ENCODE measurements at regions not wholly inside any gene's neighbourhood (a gene's known extent, or its start where the extent isn't known, plus 50 kb on each side); places are given as distances from the start of the nearest gene placed in this dataset.

DNA sequence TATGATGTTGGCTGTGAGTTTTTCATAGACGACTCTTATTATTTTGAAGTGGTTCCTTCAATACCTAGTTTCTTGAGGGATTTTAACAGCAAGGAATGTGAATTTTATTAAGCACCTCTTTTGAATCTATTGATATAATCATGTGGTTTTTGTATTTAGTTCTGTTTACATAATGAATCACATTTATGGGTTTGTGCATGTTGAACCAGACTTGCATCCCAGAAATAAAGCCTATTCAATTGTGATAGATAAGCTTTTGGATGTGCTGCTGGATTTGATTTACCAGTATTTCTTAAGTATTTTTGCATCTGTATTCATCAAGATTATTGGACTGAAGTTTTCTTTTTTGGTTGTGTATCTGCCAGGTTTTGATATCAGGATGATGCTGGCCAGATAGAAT lies 131.6 kb upstream of the SCN7A start:
- Histone ChIP-seq H3K9me2 (ENCODE audit: insufficient read depth) (peaks cover 6% of the 10 kb centered on the region; the same call in 1 of the 2 replicates), H3K27ac (ENCODE audit: low read depth) (no peak overlapping the region), H3K79me2 (replicated peaks; ENCODE audit: insufficient read depth) (no peaks in the 10 kb centered on the region), H3K4me1 (ENCODE audit: insufficient read depth) (0 out of 2 replicates have a peak, but pooled peaks cover 9% of the 10 kb centered on the region), H4K20me1 (replicated peaks; ENCODE audit: insufficient read depth) (no peaks in the 10 kb centered on the region), H2AFZ (no peak overlapping the region), H3K4me3 (no peak overlapping the region), H3K4me2 (no peak overlapping the region), H3K36me3 (ENCODE audit: insufficient read depth) (no peaks in the 10 kb centered on the region), H3F3A (replicated peaks; ENCODE audit: low read depth) (no peaks in the 10 kb centered on the region), H3K27me3 (ENCODE audit: insufficient read depth) (no peaks in the 10 kb centered on the region)
- Mint-ChIP-seq H3K27ac (no peak overlapping the region), H3K27me3 (ENCODE audit: insufficient read depth, low read depth, poor library complexity) (peaks cover 6% of the 10 kb centered on the region), H3K36me3 (ENCODE audit: low read depth) (no peaks in the 10 kb centered on the region; the same call in 2 of the 3 replicates), H3K9me3 (peaks cover 18% of the 10 kb centered on the region; the same call in 2 of the 3 replicates), H3K4me3 (no peak overlapping the region), H3K4me1 (peaks cover 12% of the 10 kb centered on the region)
- TF ChIP-seq ZNF114 (CRISPR knock-in tag; IDR thresholded peaks at IDR 0.05) (no peak), EZH2 (IDR thresholded peaks at IDR 0.05; ENCODE audit: low read depth, unreplicated experiment) (no peak), POLR2AphosphoS5 (IDR thresholded peaks at IDR 0.05; ENCODE audit: low read depth) (no peak), REST (IDR thresholded peaks at IDR 0.05; ENCODE audit: unreplicated experiment) (no peak), CTCF (conservative IDR thresholded peaks at IDR 0.05; ENCODE audit: low read depth in 2 of 2) (no peak), NANOG (IDR thresholded peaks at IDR 0.05; ENCODE audit: borderline replicate concordance) (no peak), EZH2phosphoT487 (IDR thresholded peaks at IDR 0.05; ENCODE audit: unreplicated experiment) (no peak), CREB1 (CRISPR knock-in tag; IDR thresholded peaks at IDR 0.05; ENCODE audit: low read depth) (no peak), STAT1 (IDR thresholded peaks at IDR 0.05; ENCODE audit: unreplicated experiment) (no peak), ZNF331 (CRISPR knock-in tag; IDR thresholded peaks at IDR 0.05; ENCODE audit: low read depth) (no peak), JUNB (IDR thresholded peaks at IDR 0.05; ENCODE audit: unreplicated experiment) (no peak)
- TF ChIP-seq, protein P1, sequence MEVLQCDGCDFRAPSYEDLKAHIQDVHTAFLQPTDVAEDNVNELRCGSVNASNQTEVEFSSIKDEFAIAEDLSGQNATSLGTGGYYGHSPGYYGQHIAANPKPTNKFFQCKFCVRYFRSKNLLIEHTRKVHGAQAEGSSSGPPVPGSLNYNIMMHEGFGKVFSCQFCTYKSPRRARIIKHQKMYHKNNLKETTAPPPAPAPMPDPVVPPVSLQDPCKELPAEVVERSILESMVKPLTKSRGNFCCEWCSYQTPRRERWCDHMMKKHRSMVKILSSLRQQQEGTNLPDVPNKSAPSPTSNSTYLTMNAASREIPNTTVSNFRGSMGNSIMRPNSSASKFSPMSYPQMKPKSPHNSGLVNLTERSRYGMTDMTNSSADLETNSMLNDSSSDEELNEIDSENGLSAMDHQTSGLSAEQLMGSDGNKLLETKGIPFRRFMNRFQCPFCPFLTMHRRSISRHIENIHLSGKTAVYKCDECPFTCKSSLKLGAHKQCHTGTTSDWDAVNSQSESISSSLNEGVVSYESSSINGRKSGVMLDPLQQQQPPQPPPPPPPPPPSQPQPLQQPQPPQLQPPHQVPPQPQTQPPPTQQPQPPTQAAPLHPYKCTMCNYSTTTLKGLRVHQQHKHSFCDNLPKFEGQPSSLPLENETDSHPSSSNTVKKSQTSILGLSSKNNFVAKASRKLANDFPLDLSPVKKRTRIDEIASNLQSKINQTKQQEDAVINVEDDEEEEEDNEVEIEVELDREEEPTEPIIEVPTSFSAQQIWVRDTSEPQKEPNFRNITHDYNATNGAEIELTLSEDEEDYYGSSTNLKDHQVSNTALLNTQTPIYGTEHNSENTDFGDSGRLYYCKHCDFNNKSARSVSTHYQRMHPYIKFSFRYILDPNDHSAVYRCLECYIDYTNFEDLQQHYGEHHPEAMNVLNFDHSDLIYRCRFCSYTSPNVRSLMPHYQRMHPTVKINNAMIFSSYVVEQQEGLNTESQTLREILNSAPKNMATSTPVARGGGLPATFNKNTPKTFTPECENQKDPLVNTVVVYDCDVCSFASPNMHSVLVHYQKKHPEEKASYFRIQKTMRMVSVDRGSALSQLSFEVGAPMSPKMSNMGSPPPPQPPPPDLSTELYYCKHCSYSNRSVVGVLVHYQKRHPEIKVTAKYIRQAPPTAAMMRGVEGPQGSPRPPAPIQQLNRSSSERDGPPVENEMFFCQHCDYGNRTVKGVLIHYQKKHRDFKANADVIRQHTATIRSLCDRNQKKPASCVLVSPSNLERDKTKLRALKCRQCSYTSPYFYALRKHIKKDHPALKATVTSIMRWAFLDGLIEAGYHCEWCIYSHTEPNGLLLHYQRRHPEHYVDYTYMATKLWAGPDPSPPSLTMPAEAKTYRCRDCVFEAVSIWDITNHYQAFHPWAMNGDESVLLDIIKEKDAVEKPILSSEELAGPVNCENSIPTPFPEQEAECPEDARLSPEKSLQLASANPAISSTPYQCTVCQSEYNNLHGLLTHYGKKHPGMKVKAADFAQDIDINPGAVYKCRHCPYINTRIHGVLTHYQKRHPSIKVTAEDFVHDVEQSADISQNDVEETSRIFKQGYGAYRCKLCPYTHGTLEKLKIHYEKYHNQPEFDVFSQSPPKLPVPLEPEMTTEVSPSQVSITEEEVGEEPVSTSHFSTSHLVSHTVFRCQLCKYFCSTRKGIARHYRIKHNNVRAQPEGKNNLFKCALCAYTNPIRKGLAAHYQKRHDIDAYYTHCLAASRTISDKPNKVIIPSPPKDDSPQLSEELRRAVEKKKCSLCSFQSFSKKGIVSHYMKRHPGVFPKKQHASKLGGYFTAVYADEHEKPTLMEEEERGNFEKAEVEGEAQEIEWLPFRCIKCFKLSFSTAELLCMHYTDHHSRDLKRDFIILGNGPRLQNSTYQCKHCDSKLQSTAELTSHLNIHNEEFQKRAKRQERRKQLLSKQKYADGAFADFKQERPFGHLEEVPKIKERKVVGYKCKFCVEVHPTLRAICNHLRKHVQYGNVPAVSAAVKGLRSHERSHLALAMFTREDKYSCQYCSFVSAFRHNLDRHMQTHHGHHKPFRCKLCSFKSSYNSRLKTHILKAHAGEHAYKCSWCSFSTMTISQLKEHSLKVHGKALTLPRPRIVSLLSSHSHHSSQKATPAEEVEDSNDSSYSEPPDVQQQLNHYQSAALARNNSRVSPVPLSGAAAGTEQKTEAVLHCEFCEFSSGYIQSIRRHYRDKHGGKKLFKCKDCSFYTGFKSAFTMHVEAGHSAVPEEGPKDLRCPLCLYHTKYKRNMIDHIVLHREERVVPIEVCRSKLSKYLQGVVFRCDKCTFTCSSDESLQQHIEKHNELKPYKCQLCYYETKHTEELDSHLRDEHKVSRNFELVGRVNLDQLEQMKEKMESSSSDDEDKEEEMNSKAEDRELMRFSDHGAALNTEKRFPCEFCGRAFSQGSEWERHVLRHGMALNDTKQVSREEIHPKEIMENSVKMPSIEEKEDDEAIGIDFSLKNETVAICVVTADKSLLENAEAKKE (CRISPR knock-in tag; IDR thresholded peaks at IDR 0.05): no peak
- TF ChIP-seq, protein P2, sequence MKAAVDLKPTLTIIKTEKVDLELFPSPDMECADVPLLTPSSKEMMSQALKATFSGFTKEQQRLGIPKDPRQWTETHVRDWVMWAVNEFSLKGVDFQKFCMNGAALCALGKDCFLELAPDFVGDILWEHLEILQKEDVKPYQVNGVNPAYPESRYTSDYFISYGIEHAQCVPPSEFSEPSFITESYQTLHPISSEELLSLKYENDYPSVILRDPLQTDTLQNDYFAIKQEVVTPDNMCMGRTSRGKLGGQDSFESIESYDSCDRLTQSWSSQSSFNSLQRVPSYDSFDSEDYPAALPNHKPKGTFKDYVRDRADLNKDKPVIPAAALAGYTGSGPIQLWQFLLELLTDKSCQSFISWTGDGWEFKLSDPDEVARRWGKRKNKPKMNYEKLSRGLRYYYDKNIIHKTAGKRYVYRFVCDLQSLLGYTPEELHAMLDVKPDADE (IDR thresholded peaks at IDR 0.05): no peak
- ATAC-seq (no peak), DNase-seq (ENCODE audit: low spot score) (no peak)

All from GM23338 (cell line).